GM21390 (cell line): ENCODE measurements at regions not wholly inside any gene's neighbourhood (a gene's known extent, or its start where the extent isn't known, plus 50 kb on each side); places are given as distances from the start of the nearest gene placed in this dataset.

Experiments
- ATAC-seq: cut with Tn5 transposase; IDR thresholded peaks from one replicate; pipeline ENCODE4 v1.9.1; 2021; ENCODE audit not compliant: unreplicated experiment

DNA sequence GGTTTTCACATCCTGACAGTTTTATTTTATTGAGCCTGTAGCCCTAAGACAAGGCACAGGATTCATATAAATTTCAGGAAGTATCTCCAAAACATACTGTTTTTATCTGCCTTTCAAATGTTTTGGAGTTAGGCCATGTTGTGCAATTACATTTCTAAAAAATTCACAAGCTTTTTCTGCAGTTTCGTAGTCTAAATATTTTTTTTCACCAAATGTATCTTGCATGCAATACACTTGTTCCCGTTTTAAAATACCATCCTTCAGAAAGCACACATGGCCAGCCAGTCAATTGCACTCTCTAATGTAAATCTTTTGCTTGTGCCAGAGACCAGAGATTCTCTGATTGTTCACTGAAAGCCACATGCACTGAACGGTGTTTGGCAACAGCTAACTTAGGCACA is 161.5 kb upstream of the PRKCQ start:
- no peak for ATAC-seq

DNA sequence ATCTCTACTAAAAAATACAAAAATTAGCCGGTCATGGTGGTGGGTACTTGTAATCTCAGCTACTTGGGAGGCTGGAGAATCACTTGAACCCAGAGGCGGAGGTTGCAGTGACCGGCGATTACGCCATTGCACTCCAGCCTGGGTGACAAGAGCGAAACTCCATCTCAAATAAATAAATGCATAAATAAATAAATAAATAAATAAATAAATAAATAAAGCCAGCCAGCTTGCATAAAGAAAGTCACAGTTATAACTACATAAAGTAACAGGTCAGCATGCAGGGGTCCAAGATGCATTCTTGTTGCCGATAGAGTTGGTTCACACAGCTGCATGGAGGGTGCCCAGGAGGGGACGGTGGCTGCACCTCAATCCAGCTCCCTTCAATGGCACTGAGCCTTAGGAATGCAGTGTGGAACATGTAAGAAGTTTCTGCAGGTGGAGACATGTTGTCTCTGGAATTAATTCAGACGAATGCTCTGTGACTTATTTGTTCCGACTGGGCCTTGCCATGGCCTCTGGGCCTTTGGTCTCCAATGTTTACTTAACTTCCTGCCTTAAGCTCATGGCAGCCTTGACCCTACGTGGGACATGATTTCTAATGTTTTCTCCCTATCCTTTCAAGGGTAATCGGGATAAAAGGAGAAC is 159.6 kb upstream of the PRKCQ start:
- ATAC-seq = no peak

DNA sequence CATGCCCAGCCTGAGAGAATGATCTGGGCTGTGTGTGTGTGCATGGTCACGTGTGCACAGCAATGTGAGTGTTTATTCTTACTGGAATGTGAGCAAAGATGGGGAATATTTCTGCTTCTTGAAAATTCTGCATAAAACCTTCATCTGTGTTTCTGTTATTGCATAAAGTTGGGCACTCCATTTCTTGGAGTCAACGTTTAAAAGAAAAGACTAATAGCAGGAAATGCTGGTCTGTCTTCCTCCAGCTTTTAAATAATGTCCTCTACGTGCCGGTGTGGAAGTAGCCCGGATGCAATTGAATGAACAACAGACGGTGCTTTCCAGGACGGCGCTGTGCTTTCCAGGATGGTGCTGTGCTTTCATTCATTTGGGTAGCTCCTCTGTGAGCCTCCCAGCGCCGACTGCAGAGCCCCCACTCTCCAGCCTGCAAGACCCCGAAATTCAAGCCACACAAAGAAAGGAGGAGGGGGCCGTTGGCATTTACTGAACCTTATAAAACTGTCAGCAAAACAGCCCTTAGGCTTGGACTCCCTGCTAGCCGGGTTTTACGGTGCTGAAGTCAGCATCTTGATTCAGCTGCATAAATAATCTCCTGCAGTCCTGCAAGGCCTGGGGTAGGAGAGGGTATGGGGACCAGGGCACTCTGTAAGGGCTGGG is 158.2 kb upstream of the PRKCQ start:
- ATAC-seq = no peak

DNA sequence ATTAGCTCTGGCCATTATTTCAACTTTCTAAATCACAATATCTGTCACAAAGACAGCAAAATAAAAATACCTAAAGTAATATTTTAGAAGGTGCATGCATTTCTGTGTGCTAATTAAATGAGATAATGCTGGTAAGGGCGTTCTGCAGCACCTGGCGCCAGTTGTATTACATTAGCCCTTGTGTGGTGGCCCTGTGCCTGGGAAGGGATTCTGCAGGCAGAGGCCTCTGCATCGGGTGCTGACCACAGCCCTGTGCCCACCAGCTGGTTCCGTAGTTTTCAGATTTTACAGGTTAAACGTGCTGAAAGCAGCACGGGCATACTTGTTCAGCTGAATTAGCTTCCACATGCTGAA is 157.7 kb upstream of the PRKCQ start:
- no peak for ATAC-seq

DNA sequence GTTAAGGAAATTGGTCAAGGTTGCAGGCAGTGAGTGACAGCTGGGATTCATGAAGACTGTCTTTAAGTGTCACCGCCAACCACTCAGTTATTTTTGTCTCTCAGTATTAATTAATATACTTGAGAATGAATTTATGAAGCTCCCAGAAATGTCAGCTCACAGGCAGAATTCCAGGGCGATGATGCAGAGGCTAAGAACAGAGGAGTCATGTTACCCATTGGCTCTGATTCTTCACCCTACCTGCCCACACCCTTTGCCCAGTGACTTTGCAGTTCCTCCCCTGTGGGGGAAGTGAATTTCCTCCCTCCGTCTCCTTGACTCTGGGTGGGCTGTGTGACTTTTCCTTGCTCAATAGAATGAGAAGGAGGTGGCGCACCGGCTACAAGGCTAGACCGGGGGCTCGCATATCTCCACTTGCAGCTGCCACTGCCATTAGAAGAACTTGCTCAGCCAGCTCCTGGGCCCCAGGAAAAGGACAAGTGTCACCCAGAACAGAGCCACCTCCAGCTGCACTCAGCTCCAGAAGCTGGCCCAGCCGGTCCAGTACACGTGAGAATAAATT is 157.1 kb upstream of the PRKCQ start:
- no peak for ATAC-seq

DNA sequence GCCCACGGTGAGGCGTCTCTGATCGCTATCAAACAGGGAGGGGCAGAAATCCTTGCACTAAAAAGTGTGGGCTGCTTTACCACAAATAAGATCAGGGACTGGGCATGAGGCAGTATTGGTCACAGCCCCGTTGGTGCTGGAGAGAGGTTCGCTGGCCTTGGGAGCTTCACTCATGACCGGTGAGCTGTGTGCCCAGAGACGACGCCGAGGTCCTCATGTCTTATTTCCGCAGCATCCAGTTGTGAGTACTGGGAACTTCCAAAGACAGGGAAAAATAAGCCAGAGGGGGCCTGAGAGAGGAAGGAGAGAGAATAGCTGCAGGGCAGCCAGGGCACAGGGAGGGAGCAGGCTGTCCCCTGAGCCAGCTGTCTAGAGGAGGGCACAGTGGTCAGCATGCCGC is 154.2 kb upstream of the PRKCQ start:
- ATAC-seq = no peak

DNA sequence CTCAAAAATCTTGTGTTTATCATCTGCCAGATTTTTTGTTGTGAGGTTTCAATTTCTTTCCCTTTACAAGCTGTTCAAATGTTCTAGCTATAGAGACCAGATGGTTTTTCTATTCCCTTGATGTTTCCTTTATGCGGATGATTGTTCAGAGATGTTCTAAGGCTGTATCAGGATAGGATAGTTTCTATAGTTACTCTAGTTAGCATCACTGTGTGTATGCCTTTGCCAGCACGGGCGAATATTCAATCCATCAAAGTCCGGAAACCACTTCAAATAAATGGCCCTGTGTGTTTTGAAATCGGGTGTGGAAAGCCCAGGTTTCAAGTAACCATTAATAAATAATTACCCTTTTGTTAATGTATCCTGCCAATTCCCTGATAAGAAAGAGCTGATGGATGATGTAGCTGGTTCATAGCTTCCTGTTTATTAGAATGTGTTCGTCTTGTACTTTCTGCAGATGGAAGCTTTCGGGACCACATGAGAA is 149.8 kb upstream of the PRKCQ start:
- ATAC-seq = no peak

DNA sequence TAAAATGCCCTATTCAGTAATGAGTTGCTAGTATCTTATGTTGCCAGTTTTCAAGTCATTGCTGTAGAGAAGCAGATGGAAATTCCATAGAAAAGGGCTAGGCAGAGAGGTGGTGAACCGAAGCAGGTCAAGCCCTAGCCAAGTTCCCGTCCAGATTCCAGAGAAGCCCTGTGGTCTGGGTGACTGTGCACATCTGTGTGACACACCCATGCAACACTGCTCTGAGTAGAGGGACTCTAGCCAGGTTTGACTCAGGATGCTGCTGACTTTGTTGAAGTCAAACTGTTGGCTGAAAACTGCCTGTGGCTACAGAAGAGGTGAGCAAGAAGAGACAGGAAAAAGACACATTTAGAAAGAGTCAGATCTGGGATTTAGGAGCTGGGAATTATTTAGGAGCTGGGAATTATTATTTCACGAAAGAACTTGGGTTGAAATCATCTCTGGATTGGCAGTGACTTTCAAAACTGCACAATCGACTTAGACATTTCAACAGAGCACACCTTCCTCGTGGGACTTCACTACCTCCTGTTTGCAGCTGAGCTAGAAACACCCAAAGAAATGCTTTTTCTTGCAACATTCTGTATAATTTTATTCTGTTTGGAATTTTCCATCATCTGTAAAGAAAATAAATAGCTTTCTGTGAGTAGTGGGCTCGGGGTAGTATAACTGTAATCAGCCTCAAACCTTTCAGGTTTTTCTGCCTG is 149.1 kb upstream of the PRKCQ start:
- no peak for ATAC-seq

DNA sequence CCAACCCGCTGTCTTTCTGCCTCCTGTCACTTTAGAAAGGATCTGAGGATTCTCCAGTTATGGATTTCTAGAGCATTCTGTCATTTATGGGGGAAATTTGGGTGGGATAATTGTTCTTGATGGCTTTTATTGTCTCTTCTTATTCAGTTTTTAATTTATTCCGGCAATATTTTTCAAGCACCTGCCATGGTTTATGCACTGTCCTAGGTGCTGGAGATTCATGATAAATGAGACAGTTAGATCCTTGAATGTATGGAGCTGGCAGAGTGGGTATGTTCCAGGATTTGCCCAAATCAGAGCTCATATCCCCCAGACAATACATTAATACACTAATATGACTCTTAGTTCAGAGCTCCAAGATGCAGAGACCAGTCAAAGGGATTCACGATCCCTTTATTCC is 146.8 kb upstream of the PRKCQ start:
- no peak for ATAC-seq

DNA sequence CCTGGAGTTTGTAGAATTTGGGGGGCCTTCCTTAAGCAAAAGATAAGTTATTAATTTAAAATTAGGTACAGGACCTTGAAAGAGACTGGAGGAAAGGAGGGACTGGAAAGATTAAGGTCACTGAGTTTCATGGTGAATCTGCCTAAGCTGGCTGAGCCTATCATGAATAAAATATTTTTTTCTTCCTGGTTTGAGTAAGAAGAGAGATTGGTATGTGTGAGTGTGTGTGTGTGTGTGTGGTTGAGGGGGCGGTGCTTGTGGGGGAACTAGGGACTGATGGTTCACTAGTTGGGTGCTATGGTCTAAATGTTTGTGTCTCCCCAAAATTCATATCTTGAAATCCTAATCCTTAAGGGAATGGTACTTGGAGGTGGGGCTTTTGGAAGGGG is 142.5 kb upstream of the PRKCQ start:
- no peak for ATAC-seq

DNA sequence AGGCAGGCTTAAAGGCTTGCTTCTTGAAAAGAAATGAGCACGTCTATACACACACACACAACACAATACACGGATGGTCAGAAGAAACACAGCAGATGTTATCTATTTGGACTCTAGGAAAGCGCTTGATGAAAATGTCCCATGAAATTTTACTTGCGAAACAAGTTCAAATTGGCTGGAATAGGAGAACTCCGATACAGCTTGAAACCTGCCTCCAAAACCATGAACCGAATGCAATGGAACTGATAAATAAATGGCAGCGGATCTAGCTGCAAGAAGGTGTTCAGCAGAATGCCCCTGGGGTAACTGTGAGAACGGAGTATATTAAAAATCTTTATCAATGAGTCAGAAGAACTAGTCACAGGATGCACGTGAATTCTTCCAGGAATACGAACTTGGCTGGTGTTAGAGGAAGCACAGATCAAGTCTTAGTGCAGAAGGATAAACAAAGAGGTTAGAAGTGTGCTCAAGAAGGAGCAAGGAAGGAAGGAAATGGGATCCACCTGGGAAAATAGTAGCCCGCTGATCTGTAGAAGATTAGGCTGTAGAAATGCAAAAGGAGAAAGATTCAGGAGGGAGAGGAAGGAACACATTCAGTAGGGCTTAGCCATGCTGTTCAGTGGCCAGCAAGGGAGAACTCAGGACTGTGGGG is 142.0 kb upstream of the PRKCQ start:
- ATAC-seq = no peak

DNA sequence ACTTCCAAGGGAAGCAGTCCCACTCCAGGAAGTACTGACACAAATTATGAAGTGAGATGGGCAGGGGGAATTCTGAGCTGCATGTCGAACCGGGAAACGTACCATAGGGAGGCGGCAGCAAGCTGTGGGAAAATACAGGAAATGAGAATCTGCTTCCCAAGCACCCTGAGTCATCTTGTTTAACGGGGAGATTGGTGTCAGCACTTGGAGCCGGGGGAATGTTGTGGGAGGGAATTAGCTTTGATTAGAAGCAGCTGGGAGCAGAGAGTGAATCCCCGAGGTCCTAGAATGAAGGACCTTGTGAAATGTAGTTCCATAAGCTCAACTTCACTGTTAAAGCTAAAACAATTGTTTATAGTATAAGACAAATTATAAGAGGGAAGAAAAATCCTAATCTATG is 141.4 kb upstream of the PRKCQ start:
- ATAC-seq = no peak

DNA sequence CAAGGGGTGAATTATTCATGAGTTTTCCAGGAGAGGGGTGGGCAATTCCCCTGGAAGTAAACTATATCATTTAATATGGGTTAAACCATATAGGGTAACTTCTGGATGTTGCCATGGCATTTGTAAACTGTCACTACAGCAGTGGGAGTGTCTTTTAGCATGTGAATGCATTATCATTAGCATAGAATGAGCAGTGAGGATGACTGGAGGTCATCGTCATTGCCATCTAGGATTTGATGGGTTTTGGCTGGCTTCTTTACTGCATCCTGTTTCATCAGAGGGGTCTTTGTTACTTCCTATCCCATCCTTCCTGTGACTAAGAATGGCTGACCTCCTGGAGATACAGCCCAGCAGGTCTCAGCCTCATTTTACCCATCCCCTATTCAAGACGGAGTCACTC is 139.5 kb upstream of the PRKCQ start:
- no peak for ATAC-seq

DNA sequence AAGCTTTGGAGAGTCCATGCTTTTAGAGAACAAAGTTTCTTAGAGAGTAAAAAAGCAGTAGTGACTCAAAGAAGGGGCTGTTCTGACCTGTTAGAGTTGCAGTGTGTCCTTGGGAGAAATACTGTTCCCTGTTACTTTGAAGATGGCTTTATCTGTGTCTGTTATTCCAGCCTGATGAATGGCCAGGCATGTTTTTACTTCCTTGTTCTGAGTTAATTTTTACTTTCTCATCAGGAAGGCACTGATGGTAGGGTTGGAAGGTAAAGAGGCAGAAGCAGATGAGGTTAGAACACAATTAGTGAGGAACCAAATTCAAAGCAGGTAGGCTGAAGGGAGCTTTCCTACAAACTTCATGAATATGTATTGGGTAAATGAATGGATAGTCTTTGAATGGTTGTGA is 138.5 kb upstream of the PRKCQ start:
- no peak for ATAC-seq

DNA sequence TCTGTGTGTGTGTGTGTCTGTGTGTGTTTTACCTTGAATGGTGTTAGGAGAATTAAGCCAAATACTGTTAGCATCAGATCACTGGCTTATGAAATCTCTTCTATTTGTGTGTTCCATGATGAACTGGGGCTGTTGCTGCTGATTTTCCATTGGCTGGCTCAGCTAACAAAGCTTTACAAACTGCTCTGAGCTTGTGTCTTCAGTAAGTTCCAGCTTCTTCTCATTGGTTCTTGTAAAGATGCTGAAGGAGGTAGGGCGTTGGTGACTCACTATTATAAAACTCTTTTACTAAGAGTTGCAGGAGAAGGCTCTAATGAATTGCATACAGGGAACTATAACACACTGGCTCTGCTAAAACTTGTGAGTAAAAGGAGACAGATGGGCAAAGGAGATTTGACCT is 136.4 kb upstream of the PRKCQ start:
- no peak for ATAC-seq

DNA sequence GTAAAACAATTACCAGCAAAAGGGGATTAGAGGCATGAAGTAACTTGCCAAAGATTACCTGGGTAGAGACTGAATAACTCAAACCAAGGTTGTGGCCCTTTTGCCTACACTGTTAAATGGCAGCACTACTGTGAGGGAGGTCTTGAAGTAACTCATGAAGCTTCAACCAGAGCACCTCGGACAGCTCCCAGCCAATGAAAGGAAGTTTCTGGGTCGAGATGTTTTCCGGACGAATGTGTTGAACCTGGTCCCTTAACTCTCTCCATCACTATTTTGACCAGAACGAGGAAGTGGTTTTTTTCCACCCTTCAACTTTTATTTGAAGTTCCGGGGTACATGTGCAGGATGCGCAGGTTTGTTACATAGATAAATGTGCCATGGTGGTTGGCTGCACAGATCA is 133.6 kb upstream of the PRKCQ start:
- ATAC-seq = no peak

DNA sequence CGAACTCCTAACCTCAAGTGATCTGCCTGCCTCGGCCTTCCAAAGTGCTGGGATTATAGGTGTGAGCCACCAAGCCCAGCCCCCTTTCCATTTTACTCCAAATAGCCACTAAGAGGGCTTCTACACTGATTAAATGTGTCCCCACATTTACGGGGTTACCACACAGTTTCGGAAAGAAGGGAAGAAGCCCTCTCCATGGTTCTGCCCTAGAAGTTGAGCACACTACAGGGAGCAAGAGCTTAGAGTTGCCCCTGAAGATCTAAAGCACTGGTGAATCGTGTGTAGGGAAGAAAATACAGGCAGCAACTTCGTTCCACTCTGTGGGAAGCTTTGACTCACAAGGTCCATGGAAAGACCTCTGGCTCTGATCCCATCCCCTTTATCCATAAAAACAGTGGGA is 133.0 kb upstream of the PRKCQ start:
- ATAC-seq = no peak

DNA sequence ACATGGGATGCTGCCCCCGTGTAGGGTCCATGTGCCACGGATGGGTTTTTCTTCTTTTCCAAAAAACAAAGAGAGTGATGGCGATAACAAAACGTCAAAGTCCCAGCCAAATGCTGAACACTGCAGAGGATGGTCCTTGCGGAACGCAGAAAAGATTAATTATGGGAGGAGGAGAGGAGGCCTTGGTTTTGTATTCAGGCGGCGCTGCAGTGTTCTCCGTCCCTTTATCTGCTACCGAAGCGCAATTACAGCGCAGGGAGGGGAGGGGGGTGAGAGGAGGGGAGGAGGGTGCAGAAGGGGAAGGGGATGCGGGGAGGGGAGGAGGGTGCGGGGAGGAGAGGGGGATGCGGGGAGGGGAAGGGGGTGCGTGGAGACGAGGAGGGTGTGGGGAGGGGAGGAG is 131.8 kb upstream of the PRKCQ start:
- no peak for ATAC-seq

DNA sequence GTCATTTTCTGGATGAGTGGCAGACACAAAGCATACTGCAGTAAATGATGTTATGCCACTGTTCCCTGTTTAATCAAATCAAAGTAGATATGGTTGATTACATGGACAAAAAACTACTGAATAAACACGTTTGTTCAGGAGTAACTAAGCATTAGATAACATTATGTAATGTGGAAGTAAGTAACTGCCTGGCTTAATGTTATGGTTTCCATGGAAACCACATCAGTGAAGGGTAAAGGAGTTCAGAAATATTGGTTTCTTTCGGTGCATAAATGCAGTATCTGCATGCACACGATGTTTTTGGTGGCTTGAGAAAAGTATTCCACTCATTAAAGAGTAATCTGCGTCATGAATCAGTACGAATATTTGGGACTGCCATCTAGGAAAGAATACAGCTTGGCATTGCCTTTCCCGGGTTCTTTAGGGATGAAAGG is 131.3 kb upstream of the PRKCQ start:
- ATAC-seq = no peak

DNA sequence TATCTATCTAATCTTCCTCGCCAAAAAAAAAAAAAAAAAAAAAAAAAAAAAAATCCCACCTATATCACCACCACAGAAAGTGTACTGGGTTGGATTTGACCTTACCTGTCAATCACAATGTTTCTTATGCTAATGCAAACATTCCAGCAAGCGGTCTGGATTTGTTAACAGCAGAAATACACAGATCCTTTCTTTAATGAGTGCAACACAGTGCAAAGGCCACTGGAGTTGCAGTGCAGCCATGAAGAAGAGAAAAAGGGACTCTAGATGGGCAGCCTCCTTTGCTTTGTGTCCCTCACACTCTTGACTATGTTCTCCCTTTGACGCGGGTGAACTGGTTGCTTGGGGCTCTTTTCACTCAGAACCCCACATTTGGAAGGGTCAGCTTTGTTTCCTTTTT is 127.3 kb upstream of the PRKCQ start:
- no peak for ATAC-seq

DNA sequence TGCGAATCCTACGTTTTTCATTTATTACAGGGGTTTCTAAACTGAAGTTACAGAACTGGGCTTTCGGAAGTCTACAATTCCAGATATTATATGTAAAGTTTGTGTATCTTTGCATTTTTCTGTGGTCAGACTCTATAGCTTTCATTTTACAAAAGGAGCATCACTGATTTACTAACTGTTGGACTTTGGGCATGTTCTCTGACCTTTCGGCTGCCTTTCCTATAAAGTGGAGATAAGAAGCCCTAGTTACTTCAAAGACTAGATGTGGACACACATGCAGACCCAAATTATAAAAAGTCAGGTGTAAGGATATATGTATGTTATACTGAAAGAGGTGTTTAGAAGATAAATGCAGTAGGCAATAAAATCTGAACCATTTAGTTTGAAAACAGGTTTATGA is 126.6 kb upstream of the PRKCQ start:
- no peak for ATAC-seq

DNA sequence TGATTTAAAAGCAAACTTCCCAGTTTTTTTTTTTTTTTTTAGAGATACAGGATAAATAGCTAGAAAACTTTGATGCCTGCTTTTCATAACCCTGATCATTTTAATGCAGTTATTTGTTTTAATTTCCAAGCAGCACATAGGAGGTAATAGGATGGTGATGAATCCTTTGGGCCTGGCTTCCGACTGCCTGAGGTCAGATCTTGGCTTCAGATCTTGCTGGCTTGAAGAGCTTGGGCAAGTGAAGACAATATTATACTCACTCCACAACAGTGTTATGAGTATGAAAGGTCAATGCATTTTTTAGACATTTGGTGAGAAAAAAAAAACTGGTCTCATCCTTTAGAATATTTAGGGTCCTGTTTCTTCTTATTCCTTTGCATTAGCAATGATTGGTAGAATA is 124.8 kb upstream of the PRKCQ start:
- no peak for ATAC-seq
